Tibial nerve (tissue), 4 donors: ENCODE measurements at regions not wholly inside any gene's neighbourhood (a gene's known extent, or its start where the extent isn't known, plus 50 kb on each side); places are given as distances from the start of the nearest gene placed in this dataset.

Experiments
- DNase-seq, 2 donors: peaks; one replicate each; pipeline ENCODE4 v3.0.0-alpha.2; 2019; ENCODE audit warnings: low spot score in 2 of 2
- H3K27ac ChIP-seq, 4 donors: fragments of 200-600 bp; sonication (generic) in 3 of 4; one replicate each; pipeline ENCODE4 v1.5.1; 2017 to 2019; ENCODE audit warnings: mild to moderate bottlenecking in 1 of 4
- H3K27me3 ChIP-seq, 2 donors: fragments of 200-600 bp; sonication (generic) in 1 of 2; one replicate each; pipeline versions ENCODE4 v1.5.1 to v1.6.0; 2017 to 2019
- H3K36me3 ChIP-seq, 3 donors: fragments of 200-600 bp; sonication (generic); one replicate each; pipeline ENCODE4 v1.5.1; 2018 to 2019
- H3K4me1 ChIP-seq, 4 donors: fragments of 200-600 bp; sonication (generic) in 3 of 4; one replicate each; pipeline ENCODE4 v1.5.1; 2017 to 2019
- H3K4me3 ChIP-seq, 4 donors: fragments of 200-600 bp; sonication (generic) in 3 of 4; one replicate each; pipeline ENCODE4 v1.5.1; 2017 to 2019; ENCODE audit warnings: mild to moderate bottlenecking in 1 of 4, moderate library complexity in 1 of 4
- H3K9me3 ChIP-seq, 4 donors: fragments of 200-600 bp; sonication (generic) in 3 of 4; one replicate each; pipeline ENCODE4 v1.5.1; 2017 to 2019
- EP300 ChIP-seq, 2 donors: sonication (generic); formaldehyde crosslinking; IDR thresholded peaks; one replicate each; pipeline ENCODE4 v1.6.1; 2017; ENCODE audit warnings: antibody characterized with exemption in 2 of 2, mild to moderate bottlenecking in 1 of 2
- POLR2A ChIP-seq, 2 donors: fragments of 450-650 bp; IDR thresholded peaks; one replicate each; pipeline ENCODE4 v1.6.1; 2017; ENCODE audit warnings: antibody characterized with exemption in 2 of 2, mild to moderate bottlenecking in 2 of 2, moderate library complexity in 2 of 2
- WGBS, 2 donors: methylation state at CpG; one replicate each; pipeline ENCODE4 v1.1.5; 2018; 5-methylcytosine and 5-hydroxymethylcytosine counted together
- TF ChIP-seq, protein P1 (sequence below), 5 experiments: fragments of 200-600 bp in 3 of 5; fragments of 450-650 bp in 2 of 5; sonication (generic) in 3 of 5; IDR thresholded peaks; one replicate each; pipeline ENCODE4 v1.5.1; 2016 to 2019; ENCODE audit warnings: antibody characterized with exemption in 5 of 5, mild to moderate bottlenecking in 3 of 5, moderate library complexity in 2 of 5

GRCh38 chr20:11651138-11651537, 266.6 kb upstream of the BTBD3 start:
- no peak overlapping the region for H3K27ac ChIP-seq
- H3K36me3 ChIP-seq: no peaks in the 10 kb centered on the region
- TF ChIP-seq POLR2A (IDR thresholded peaks at IDR 0.05) (no peak), EP300 (IDR thresholded peaks at IDR 0.05) (no peak)
- TF ChIP-seq, protein P1, sequence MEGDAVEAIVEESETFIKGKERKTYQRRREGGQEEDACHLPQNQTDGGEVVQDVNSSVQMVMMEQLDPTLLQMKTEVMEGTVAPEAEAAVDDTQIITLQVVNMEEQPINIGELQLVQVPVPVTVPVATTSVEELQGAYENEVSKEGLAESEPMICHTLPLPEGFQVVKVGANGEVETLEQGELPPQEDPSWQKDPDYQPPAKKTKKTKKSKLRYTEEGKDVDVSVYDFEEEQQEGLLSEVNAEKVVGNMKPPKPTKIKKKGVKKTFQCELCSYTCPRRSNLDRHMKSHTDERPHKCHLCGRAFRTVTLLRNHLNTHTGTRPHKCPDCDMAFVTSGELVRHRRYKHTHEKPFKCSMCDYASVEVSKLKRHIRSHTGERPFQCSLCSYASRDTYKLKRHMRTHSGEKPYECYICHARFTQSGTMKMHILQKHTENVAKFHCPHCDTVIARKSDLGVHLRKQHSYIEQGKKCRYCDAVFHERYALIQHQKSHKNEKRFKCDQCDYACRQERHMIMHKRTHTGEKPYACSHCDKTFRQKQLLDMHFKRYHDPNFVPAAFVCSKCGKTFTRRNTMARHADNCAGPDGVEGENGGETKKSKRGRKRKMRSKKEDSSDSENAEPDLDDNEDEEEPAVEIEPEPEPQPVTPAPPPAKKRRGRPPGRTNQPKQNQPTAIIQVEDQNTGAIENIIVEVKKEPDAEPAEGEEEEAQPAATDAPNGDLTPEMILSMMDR (IDR thresholded peaks at IDR 0.05): no peak
- H3K4me1 ChIP-seq: no peaks in the 10 kb centered on the region
- H3K9me3 ChIP-seq: peaks cover 0 to 12% (median 0%) of the 10 kb centered on the region in 4 donors
- H3K27me3 ChIP-seq: no peaks in the 10 kb centered on the region
- no peak overlapping the region for H3K4me3 ChIP-seq
- DNase-seq: no peak
- WGBS, 2 donors: 48 to 53% methylated on average over 2 of the region's 2 CpGs

GRCh38 chr20:11651647-11652046, 266.0 kb upstream of the BTBD3 start:
- no peak for DNase-seq
- Histone ChIP-seq H3K27me3 (no peaks in the 10 kb centered on the region), H3K27ac (no peak overlapping the region), H3K9me3 (peaks cover 0 to 10% (median 0%) of the 10 kb centered on the region in 4 donors), H3K4me3 (no peak overlapping the region), H3K36me3 (no peaks in the 10 kb centered on the region), H3K4me1 (no peaks in the 10 kb centered on the region)
- TF ChIP-seq, protein P1 (IDR thresholded peaks at IDR 0.05): no peak
- no peak for TF ChIP-seq EP300 (IDR thresholded peaks at IDR 0.05)
- no peak for TF ChIP-seq POLR2A (IDR thresholded peaks at IDR 0.05)

- H3K27me3 ChIP-seq: no peaks in the 10 kb centered on the region
- no peaks in the 10 kb centered on the region for H3K4me1 ChIP-seq
- 51 to 62% methylated on average over 3 of the region's 3 CpGs for WGBS, 2 donors
- peaks cover 0 to 5% (median 0%) of the 10 kb centered on the region in 4 donors for H3K9me3 ChIP-seq
- H3K27ac ChIP-seq: no peak overlapping the region
- no peak for DNase-seq
- TF ChIP-seq, protein P1 (IDR thresholded peaks at IDR 0.05): no peak
- TF ChIP-seq EP300 (IDR thresholded peaks at IDR 0.05) (no peak), POLR2A (IDR thresholded peaks at IDR 0.05) (no peak)
- H3K36me3 ChIP-seq: no peaks in the 10 kb centered on the region
- H3K4me3 ChIP-seq: no peak overlapping the region
Observed at GRCh38 chr20:11652128-11652527, 265.6 kb upstream of the BTBD3 start.

DNA sequence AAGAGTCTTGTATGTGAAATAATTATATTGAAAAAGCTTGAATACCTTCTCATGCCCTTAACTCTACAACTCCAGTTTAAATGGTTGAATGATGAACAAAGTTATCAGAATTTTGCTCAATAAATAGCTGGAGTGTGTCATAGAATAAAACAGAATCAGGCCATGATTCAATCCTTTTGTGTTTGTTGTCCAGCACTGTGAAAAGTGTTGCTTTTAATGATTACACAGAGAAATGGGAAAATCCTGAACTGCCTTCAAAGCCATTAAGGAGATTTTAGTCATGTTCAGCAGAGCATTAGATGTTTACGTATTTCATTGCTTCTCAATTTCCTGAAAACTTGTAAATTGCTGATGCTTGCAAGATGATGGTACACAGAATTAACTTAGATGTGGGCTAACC, 262.9 kb upstream of the BTBD3 start:
- no peaks in the 10 kb centered on the region for H3K27me3 ChIP-seq
- no peak overlapping the region for H3K27ac ChIP-seq
- no peaks in the 10 kb centered on the region for H3K36me3 ChIP-seq
- no peaks in the 10 kb centered on the region for H3K9me3 ChIP-seq
- H3K4me1 ChIP-seq: no peaks in the 10 kb centered on the region
- DNase-seq: no peak
- TF ChIP-seq EP300 (IDR thresholded peaks at IDR 0.05) (no peak), POLR2A (IDR thresholded peaks at IDR 0.05) (no peak)
- TF ChIP-seq, protein P1 (IDR thresholded peaks at IDR 0.05): no peak
- no peak overlapping the region for H3K4me3 ChIP-seq
- WGBS, 2 donors: 96 to 98% methylated on average over 1 of the region's 1 CpG

GRCh38 chr20:11660673-11661072, 257.0 kb upstream of the BTBD3 start:
- WGBS, 2 donors: 94 to 96% methylated on average over 3 of the region's 3 CpGs
- no peak overlapping the region for H3K4me3 ChIP-seq
- no peak for DNase-seq
- TF ChIP-seq, protein P1 (IDR thresholded peaks at IDR 0.05): no peak
- no peak for TF ChIP-seq EP300 (IDR thresholded peaks at IDR 0.05)
- TF ChIP-seq POLR2A (IDR thresholded peaks at IDR 0.05): no peak
- H3K27ac ChIP-seq: no peak overlapping the region
- H3K9me3 ChIP-seq: no peaks in the 10 kb centered on the region
- no peaks in the 10 kb centered on the region for H3K4me1 ChIP-seq
- H3K27me3 ChIP-seq: no peaks in the 10 kb centered on the region
- no peaks in the 10 kb centered on the region for H3K36me3 ChIP-seq
